ENCODE measurements at regions not wholly inside any gene's neighbourhood (a gene's known extent, or its start where the extent isn't known, plus 50 kb on each side); places are given as distances from the start of the nearest gene placed in this dataset.
"Not testable (repeated sequence)": the region's sequence is repeated elsewhere in the genome, so short reads cannot be mapped to it uniquely, and the experiment has no call there.

DNA sequence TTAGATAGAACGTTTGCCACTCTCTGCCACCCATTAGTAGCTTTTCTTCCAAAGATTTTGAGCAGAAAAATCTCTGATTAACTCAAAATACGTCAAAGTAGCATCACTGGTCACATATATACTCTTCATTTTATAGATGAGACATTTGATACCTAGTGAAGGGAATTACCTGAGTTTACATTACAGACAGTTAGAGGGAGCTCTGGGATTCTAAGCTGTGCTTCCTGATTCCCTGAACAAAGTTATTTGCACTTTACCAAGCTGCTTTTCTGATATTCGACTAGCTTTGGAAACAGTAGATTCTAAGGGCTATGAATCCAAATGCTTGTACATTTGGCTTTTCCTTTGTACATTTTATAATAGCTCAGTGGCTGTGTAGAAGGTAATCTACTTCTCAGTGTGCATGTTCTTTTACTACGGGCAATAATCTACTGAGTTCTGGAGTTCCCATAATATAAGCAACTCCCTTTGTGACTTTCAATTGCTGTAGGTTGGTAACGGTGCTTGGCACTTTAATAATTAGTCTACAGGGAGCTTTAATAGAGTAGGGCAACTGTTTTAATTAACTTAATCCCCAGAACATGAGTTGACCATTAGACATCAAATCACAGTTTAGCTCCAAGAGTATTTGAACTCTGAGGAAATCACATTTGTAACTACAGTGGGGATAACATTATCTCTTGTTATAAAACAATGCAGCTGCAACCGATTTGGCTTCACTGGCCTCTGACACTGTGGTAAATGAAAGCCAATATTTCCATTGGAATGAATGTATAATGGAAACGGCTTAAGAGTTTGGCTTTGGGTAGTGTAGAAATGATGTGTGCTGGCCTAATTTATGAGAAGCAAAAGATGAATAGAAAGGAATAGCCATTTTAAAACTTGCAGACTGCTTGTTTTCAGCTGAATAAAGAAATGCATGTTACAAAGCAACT, 1602.4 kb downstream of the STIM2 start:
- Histone ChIP-seq H3K36me3 (ENCODE audit: insufficient read depth, low read depth, low read length) (no peaks in the 10 kb centered on the region), H3K27me3 (ENCODE audit: insufficient read depth, low read length) (no peaks in the 10 kb centered on the region), H3K27ac (ENCODE audit: low read length) (no peak overlapping the region), H3K9ac (ENCODE audit: low read depth, low read length) (no peak overlapping the region), H3K4me1 (ENCODE audit: insufficient read depth, low read length) (no peaks in the 10 kb centered on the region), H3K4me3 (ENCODE audit: low read length) (no peak overlapping the region), H3K9me3 (ENCODE audit: insufficient read depth, low read depth, low read length) (no peaks in the 10 kb centered on the region)

GRCh38 chr4:28464823-28465222, 1604.2 kb downstream of the STIM2 start:
- Histone ChIP-seq H3K9ac (ENCODE audit: low read depth, low read length) (no peak overlapping the region), H3K27me3 (ENCODE audit: insufficient read depth, low read length) (no peaks in the 10 kb centered on the region)

GRCh38 chr4:28466886-28467285, 1606.2 kb downstream of the STIM2 start:
- H3K9me3 ChIP-seq (ENCODE audit: insufficient read depth, low read depth, low read length); H3K27ac ChIP-seq (ENCODE audit: low read length); H3K4me3 ChIP-seq (ENCODE audit: low read length); H3K27me3 ChIP-seq (ENCODE audit: insufficient read depth, low read length); H3K4me1 ChIP-seq (ENCODE audit: insufficient read depth, low read length); H3K9ac ChIP-seq (ENCODE audit: low read depth, low read length); H3K36me3 ChIP-seq (ENCODE audit: insufficient read depth, low read depth, low read length): not testable (repeated sequence)

More at GRCh38 chr4:28464823-28465222, 1604.2 kb downstream of the STIM2 start:
- Histone ChIP-seq H3K27ac (ENCODE audit: low read length) (no peak overlapping the region), H3K4me1 (ENCODE audit: insufficient read depth, low read length) (no peaks in the 10 kb centered on the region), H3K4me3 (ENCODE audit: low read length) (no peak overlapping the region), H3K36me3 (ENCODE audit: insufficient read depth, low read depth, low read length) (no peaks in the 10 kb centered on the region), H3K9me3 (ENCODE audit: insufficient read depth, low read depth, low read length) (no peaks in the 10 kb centered on the region)

GRCh38 chr4:28469387-28469786, 1608.7 kb downstream of the STIM2 start:
- H3K4me1 ChIP-seq (ENCODE audit: insufficient read depth, low read length) = no peaks in the 10 kb centered on the region
- no peak overlapping the region for H3K27ac ChIP-seq (ENCODE audit: low read length)
- no peak overlapping the region for H3K4me3 ChIP-seq (ENCODE audit: low read length)
- H3K9me3 ChIP-seq (ENCODE audit: insufficient read depth, low read depth, low read length) = no peaks in the 10 kb centered on the region
- H3K9ac ChIP-seq (ENCODE audit: low read depth, low read length) = no peak overlapping the region
- H3K27me3 ChIP-seq (ENCODE audit: insufficient read depth, low read length) = no peaks in the 10 kb centered on the region
- H3K36me3 ChIP-seq (ENCODE audit: insufficient read depth, low read depth, low read length) = no peaks in the 10 kb centered on the region

GRCh38 chr4:28469886-28470285, 1609.2 kb downstream of the STIM2 start:
- H3K36me3 ChIP-seq (ENCODE audit: insufficient read depth, low read depth, low read length) = no peaks in the 10 kb centered on the region
- H3K4me3 ChIP-seq (ENCODE audit: low read length) = no peak overlapping the region
- no peak overlapping the region for H3K27ac ChIP-seq (ENCODE audit: low read length)
- no peaks in the 10 kb centered on the region for H3K27me3 ChIP-seq (ENCODE audit: insufficient read depth, low read length)
- H3K9me3 ChIP-seq (ENCODE audit: insufficient read depth, low read depth, low read length) = no peaks in the 10 kb centered on the region
- no peak overlapping the region for H3K9ac ChIP-seq (ENCODE audit: low read depth, low read length)
- H3K4me1 ChIP-seq (ENCODE audit: insufficient read depth, low read length) = no peaks in the 10 kb centered on the region

DNA sequence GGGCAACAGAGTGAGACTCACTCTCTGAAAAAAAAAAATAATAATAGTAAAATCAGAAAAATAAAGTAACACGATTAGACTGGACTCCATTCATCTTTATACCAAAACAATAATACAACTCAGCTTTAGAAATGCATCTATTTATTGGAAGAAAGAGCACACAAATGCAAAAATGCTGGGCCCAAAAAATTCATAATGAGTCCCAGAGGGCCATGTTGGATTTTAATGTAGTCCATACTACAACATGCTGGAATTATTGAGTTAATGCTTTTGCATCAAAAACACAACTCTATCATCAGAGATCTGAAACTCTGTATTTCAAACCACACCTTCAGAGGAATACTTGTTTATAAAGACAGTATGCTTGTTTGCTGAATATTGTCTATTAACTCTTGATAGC, 1614.7 kb downstream of the STIM2 start:
- Histone ChIP-seq H3K36me3 (ENCODE audit: insufficient read depth, low read depth, low read length) (no peaks in the 10 kb centered on the region), H3K9me3 (ENCODE audit: insufficient read depth, low read depth, low read length) (no peaks in the 10 kb centered on the region), H3K27me3 (ENCODE audit: insufficient read depth, low read length) (no peaks in the 10 kb centered on the region), H3K4me3 (ENCODE audit: low read length) (no peak overlapping the region), H3K9ac (ENCODE audit: low read depth, low read length) (no peak overlapping the region), H3K27ac (ENCODE audit: low read length) (no peak overlapping the region), H3K4me1 (ENCODE audit: insufficient read depth, low read length) (peaks cover 19% of the 10 kb centered on the region; the same call in 1 of the 2 replicates)

- Histone ChIP-seq H3K9me3 (ENCODE audit: insufficient read depth, low read depth, low read length) (no peaks in the 10 kb centered on the region), H3K27ac (ENCODE audit: low read length) (no peak overlapping the region), H3K9ac (ENCODE audit: low read depth, low read length) (no peak overlapping the region), H3K27me3 (ENCODE audit: insufficient read depth, low read length) (no peaks in the 10 kb centered on the region), H3K36me3 (ENCODE audit: insufficient read depth, low read depth, low read length) (no peaks in the 10 kb centered on the region), H3K4me3 (ENCODE audit: low read length) (no peak overlapping the region), H3K4me1 (ENCODE audit: insufficient read depth, low read length) (peaks cover 32% of the 10 kb centered on the region; the same call in 1 of the 2 replicates)
These were observed 1619.0 kb downstream of the STIM2 start for GRCh38 chr4:28479666-28480065.

DNA sequence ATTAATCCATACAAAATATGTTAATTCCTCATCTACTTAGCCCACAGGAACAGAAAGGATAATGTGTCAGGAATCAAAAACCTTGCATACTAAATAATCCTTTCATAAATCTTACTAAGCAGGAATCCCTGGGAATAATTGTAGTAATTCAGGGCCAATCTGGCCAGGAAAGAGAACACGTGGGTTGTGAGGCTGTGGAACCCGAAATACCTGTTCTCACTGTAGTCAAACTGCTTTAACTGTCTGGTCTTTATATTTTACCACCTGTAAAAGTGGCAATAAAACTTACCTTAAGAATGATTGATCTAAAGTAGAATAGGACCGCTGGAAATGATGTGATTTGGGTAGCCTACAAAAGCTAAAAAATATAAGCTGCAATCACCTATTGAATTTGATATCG, 1620.9 kb downstream of the STIM2 start:
- H3K9me3 ChIP-seq (ENCODE audit: insufficient read depth, low read depth, low read length) = no peaks in the 10 kb centered on the region
- H3K27ac ChIP-seq (ENCODE audit: low read length) = no peak overlapping the region
- H3K9ac ChIP-seq (ENCODE audit: low read depth, low read length) = no peak overlapping the region
- H3K4me1 ChIP-seq (ENCODE audit: insufficient read depth, low read length) = peaks cover 32% of the 10 kb centered on the region; the same call in 1 of the 2 replicates
- H3K27me3 ChIP-seq (ENCODE audit: insufficient read depth, low read length) = no peaks in the 10 kb centered on the region
- H3K4me3 ChIP-seq (ENCODE audit: low read length) = no peak overlapping the region
- no peaks in the 10 kb centered on the region for H3K36me3 ChIP-seq (ENCODE audit: insufficient read depth, low read depth, low read length)

DNA sequence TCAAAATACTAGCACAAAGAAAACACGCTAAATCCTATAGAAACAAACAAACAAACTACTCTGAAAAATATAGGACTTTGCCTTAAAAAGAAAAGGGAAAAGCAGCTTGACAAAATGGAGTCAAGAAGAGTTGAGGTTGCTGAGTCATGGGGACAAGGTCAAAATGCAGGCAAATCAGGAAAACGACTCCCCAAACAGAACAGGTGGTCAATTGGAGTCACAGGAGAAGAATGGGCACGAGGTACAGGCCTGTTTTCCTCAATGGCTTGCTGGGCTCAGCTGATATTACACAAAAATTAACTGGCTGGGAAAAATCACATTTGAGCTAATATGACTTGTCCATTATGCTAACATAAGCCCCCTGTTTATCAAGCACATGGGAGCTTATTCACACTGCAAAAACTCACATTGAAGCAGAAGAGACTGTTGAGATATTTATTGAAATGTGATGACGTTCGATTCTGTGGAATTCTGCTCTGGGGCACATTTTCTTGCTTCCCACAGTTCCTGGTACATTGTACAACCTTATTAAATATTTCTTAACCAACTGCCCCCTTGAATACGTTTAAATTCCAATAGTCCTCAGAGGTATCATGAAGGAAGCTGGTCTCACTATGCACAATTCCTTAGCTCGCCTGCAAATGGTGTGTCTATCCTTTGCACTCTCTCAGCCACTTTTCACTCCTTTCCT, 1622.1 kb downstream of the STIM2 start:
- Histone ChIP-seq H3K27ac (ENCODE audit: low read length) (no peak overlapping the region), H3K9me3 (ENCODE audit: insufficient read depth, low read depth, low read length) (no peaks in the 10 kb centered on the region), H3K9ac (ENCODE audit: low read depth, low read length) (no peak overlapping the region), H3K4me3 (ENCODE audit: low read length) (no peak overlapping the region), H3K36me3 (ENCODE audit: insufficient read depth, low read depth, low read length) (no peaks in the 10 kb centered on the region), H3K4me1 (ENCODE audit: insufficient read depth, low read length) (peaks cover 32% of the 10 kb centered on the region; the same call in 1 of the 2 replicates), H3K27me3 (ENCODE audit: insufficient read depth, low read length) (no peaks in the 10 kb centered on the region)

DNA sequence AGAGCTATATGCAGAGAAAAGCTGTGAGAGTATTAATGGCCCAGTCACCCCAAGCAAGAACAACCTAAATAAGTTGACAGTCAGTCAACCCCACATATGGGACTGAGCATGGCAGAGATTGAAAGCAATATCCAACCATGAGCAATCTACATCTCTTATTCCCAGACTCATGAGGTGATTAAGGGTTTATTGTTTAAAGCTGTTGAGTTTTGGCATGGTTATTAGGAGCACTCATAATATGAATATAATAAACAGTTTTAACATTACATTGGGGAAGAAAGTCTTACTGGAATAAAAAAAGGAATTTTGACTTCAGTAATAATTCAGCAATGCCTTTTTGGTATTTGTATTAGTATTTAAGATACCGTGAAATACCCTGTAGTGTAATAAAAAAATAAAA, 1627.4 kb downstream of the STIM2 start:
- no peak overlapping the region for H3K9ac ChIP-seq (ENCODE audit: low read depth, low read length)

DNA sequence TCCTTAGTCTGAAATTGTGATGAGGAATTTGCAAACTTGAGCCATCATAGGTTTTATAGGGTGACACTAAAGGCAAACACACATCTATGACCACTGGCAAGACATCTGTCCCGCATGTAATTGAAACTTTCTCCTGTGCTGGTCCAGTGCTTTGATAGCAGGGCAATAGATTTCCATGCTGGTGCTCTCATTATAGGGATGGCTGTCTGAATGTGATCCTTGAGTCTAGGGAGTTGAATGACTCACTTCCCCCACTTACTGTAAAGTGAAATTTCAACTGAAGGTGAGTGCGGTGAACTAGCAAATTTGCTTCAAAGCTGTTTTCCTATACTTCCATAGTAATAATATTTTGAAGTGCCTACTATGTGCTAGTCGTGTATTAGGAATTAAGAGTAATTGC, 1630.0 kb downstream of the STIM2 start:
- H3K36me3 ChIP-seq (ENCODE audit: insufficient read depth, low read depth, low read length) = no peaks in the 10 kb centered on the region
- H3K9ac ChIP-seq (ENCODE audit: low read depth, low read length) = no peak overlapping the region
- no peaks in the 10 kb centered on the region for H3K27me3 ChIP-seq (ENCODE audit: insufficient read depth, low read length)
- H3K4me1 ChIP-seq (ENCODE audit: insufficient read depth, low read length) = peaks cover 11% of the 10 kb centered on the region
- H3K9me3 ChIP-seq (ENCODE audit: insufficient read depth, low read depth, low read length) = no peaks in the 10 kb centered on the region
- peak overlapping the region; percentile 7; the same call in 1 of the 2 replicates for H3K4me3 ChIP-seq (ENCODE audit: low read length)
- H3K27ac ChIP-seq (ENCODE audit: low read length) = no peak overlapping the region

More for the DNA sequence above, 1627.4 kb downstream of the STIM2 start:
- no peaks in the 10 kb centered on the region for H3K36me3 ChIP-seq (ENCODE audit: insufficient read depth, low read depth, low read length)
- H3K27ac ChIP-seq (ENCODE audit: low read length) = no peak overlapping the region
- H3K27me3 ChIP-seq (ENCODE audit: insufficient read depth, low read length) = no peaks in the 10 kb centered on the region
- no peaks in the 10 kb centered on the region for H3K9me3 ChIP-seq (ENCODE audit: insufficient read depth, low read depth, low read length)
- no peak overlapping the region for H3K4me3 ChIP-seq (ENCODE audit: low read length)
- peaks cover 11% of the 10 kb centered on the region for H3K4me1 ChIP-seq (ENCODE audit: insufficient read depth, low read length)

GRCh38 chr4:28505064-28505463, 1644.4 kb downstream of the STIM2 start:
- no peak overlapping the region for H3K4me3 ChIP-seq (ENCODE audit: low read length)
- no peaks in the 10 kb centered on the region for H3K4me1 ChIP-seq (ENCODE audit: insufficient read depth, low read length)
- H3K27me3 ChIP-seq (ENCODE audit: insufficient read depth, low read length) = no peaks in the 10 kb centered on the region
- H3K27ac ChIP-seq (ENCODE audit: low read length) = no peak overlapping the region
- no peak overlapping the region for H3K9ac ChIP-seq (ENCODE audit: low read depth, low read length)
- no peaks in the 10 kb centered on the region for H3K36me3 ChIP-seq (ENCODE audit: insufficient read depth, low read depth, low read length)
- no peaks in the 10 kb centered on the region for H3K9me3 ChIP-seq (ENCODE audit: insufficient read depth, low read depth, low read length)

Data from iPS-20b (cell line).